GM21423 (cell line): ENCODE measurements at regions not wholly inside any gene's neighbourhood (a gene's known extent, or its start where the extent isn't known, plus 50 kb on each side); places are given as distances from the start of the nearest gene placed in this dataset.

ENCODE experiments used
- ATAC-seq: cut with Tn5 transposase; IDR thresholded peaks from one replicate; pipeline ENCODE4 v1.9.1; 2021; ENCODE audit warnings: mild to moderate bottlenecking, moderate library complexity; ENCODE audit not compliant: unreplicated experiment

DNA sequence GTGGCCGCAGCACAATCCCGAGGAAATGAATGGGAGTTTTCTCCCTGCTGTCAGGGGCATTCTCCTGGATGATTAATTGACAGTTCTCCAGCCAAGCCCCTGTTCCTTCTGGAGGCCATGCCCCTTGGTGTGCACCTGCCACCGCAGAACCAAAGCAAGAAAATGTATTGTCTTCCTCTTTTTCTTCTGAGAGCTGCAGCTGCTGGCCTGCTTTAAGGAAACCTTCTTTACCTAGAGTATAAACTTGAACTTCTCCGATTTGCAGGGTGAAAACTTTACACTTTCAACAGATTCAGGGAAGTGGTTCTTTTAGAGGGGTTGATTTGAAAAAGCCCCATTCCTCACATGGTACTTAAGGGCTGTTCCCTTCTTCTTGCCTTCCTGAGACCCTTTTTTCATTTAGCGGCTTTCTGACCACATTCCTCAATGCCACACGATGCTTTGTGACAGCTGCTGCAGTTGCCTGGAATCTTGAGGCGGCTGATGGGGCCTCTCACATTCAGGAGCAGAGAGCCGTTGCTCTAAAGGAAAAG lies 402.8 kb downstream of the TXNL1 start:
- peak; percentile 96 for ATAC-seq

DNA sequence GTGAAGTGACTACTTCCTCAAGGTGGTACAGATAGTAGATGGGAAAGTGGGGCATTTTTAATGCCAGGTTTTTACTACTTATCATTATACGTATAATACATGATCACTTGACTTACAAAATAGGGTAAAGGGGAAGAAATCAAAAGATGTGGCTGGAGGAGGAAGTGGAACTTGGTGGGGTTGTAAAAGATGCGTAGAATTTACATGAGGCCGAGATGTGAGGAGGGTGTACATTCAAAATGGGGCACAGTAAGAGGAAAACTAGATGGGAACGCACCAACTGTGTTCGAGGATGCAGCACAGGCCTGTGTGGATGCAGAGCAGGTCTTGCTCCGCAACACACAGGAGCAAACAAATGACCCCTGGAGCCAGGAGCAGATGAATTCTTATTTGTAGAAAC lies 403.3 kb downstream of the TXNL1 start:
- peak; percentile 32 for ATAC-seq

DNA sequence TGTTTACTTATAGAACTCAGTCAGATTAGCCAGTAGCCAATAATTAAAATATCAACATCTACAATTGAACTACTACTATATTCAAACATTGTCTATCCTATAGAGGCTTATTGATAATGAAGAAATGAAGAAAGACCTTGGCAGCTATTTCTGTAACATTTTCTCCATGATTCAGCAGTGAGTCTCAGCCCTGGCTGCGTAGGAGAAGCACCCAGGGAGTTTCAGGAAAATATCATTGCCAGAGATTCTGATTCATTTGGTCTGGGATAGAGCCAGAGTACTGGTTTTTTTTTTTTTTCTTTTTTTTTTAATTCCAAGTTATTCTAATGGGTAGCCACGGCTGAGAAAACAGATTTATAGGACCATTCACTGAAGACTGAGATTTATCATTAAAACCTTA lies 404.8 kb downstream of the TXNL1 start:
- no peak for ATAC-seq

DNA sequence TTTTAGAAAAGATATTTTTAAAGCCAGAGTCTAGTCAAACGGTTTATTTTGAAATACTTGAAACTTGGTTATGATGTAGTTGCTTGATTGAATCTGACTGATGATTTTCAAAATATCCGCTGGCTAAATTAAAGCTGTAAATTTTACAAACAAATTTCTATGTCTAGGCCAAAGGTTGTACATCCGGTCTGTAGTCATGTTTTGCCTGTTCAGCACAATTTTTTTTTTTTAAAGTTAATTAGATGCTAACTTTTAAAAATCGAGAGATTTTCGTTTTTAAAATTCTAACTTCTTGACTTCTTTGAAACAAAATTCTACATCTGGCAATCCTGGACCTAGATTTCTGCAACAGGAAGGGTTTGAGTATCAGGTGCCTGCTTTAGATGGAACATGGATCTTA lies 412.4 kb downstream of the TXNL1 start:
- ATAC-seq: no peak

DNA sequence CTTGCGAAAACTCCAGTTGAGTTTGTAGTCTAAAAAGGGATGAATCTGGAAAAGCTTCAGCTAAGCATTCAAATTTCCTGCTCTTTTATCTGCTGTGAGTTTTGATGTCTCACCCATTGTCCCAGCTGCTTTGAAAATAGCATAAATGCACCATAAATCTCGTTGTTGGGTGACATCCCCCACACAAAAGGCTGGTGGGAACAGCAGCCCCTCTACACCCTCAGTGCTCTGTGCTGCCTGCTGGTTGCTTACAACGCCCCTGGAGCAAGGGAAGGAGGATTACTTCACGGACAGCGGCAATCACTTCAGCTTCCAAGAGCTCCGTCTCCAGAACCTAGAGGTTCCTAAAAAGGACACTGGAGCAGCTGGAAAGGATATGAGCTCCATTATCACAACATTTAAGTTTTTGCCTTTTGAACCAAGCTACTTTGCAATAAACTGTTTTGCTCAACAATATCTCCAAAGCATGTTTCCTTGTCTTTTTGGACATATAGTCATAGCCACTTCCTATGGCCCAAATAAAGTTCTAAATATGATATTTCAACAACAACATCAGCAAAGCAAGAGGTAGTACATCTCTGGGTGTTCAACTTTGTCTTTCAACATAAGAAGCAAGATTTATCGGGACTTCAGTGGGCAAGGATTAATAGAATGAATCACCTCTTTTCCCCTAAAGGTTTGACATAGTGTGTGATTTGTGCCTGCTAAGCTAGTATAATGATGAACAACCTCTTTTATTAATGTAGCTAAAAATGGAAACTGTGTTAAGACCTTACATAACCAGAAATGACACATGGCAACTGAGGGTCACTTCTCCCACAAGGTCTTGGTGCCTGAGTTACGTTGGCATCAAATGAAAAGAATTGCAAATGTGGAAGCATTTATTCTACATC lies 413.5 kb downstream of the TXNL1 start:
- ATAC-seq: no peak

DNA sequence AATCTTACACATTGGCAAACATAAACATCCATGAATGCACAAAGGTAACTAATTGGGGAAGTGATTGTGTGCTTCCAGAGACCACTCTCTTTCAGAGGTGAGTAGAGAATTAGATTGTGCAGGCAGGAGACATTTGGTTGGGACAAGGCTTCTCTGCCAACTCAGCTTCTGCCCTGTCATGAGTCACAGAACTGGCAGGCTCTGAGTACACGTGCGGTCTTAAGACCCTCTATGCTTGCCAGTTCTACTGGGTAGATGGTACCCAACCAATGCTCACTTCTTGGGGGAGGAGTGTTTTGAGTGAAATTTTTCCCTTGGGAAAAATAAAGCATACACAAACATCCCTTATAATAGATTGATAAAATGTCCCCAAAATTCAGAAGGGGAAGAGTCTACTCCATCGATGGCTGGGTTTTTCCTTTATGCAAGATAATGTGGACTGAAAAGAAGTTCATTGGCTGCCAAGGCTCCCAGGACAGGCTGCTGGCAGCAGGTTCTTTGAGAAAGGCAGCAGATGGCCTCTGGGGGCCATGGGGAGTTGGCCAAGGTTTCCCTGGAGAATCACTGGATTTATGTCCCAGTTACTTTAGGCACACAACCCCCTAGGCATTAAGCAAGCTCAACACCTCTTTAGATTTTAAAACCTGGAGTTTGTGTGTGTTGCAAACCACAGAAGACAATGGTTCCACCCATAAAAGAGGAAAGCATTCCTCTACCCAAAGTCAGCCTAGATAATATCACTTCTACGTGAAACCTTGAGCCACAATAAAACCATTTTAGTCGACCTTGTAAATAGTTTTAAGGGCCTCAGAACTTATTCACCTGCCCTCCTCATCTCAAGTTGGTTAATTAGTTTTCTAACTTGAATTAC lies 417.0 kb downstream of the TXNL1 start:
- no peak for ATAC-seq

DNA sequence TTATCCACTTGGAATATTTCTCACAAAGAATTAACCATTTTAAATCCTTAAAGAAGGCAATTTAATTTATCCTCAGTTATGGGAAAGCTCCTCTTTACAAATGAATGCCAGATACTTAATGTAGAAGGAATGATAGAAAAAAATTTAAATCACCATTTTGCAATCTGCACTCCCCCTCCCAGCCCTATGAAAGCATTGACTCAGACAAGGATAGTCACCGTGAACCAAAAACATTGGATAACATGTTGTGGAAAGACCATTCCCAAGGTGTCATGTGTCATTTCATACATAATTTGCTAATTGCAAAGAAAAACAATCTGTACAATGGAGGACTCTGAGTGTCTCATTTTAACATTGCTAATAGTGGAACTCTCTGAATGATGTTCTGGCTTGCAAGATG lies 421.0 kb downstream of the TXNL1 start:
- ATAC-seq: no peak

DNA sequence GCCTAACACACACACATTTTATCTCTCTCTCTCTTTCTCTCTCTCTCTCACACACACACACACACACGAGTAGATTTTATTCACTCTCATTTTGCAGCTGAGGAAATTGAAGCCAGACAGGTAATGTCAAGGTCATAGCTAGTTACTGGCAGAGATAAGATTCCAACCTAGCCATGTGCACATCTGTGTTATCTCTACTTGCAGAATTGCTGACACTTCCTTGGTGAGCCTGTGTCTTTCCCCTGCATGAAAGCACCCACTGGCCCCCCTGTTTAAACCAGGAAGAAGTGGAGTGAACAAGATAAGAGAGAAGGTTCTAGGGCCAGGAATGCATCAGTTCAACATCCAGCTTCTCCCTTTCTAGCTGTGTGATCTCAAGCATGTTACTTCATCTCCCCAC lies 423.7 kb downstream of the TXNL1 start:
- ATAC-seq: no peak

DNA sequence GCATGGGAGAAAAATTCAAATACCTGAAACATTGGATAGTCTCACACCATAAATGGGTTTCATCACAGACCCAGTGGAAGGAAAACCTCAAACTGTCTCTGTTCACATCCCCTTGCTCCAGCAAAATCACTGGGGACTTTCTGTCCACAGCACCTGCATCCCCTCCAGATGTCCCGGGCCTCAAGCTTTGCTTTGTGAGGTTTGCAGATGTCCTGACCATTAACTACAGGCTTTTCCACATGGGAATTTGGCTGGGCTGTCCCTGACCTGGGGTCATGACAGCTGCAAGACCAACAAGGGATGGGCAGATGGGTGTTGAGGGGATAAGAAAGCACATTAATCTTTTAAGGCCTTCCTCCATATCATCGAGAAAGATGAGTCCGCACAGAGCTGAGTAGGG lies 427.9 kb downstream of the TXNL1 start:
- ATAC-seq: no peak

DNA sequence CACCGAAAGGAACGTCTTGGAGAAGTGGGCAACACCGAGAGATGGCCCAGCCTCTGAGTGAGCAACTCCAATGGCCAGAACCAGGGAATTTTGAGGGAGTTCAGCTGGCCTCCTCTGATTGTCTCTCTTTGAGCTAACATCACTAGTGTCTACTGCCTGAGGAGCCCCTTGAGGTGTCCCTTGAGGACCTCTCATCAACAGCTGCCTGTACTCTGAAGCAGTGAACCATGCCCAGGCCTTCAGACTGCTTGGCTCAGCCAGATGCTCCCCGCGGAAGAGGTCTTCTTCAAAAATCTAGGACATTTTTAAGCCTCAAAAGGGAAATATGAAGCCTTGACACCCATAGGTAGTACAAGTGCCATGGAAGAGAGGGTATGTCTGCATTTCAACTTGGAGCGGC lies 430.4 kb downstream of the TXNL1 start:
- no peak for ATAC-seq

DNA sequence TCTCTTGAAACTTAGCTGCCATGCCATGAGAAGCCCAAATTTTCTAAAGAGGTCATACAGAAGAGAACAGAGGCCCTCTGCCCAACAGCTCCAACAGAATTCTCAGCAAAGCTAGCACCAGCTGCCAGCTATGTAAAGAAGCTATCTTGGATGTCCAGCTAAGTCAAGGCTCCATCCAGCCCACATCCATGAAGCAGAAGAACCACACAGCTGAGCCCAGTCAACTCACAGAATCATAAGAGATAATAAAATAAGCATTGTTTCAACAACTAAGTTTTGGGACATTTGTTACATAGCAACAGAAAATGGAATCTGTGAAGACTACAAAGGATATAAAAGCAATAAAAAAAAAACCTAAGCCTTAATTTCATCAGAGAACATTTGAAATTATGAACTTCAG lies 434.3 kb downstream of the TXNL1 start:
- ATAC-seq: no peak

DNA sequence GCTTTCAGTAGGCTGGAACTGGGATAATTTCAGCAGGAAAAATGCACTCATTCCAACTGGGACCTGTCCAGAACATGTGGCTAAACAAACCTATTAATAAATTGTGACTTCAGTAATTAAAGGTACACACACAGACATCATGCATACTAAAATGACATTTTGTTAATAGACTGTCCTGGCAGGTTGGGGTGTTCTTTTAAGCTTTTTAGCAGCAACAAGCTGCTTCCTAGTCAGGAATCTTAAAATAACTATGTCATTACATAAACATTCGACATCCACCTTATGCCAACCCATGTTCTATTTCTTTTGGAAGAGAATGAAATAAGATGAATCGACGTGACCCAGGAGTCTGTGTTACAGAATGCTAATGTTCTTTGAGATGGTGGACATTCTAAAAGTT lies 435.7 kb downstream of the TXNL1 start:
- no peak for ATAC-seq

DNA sequence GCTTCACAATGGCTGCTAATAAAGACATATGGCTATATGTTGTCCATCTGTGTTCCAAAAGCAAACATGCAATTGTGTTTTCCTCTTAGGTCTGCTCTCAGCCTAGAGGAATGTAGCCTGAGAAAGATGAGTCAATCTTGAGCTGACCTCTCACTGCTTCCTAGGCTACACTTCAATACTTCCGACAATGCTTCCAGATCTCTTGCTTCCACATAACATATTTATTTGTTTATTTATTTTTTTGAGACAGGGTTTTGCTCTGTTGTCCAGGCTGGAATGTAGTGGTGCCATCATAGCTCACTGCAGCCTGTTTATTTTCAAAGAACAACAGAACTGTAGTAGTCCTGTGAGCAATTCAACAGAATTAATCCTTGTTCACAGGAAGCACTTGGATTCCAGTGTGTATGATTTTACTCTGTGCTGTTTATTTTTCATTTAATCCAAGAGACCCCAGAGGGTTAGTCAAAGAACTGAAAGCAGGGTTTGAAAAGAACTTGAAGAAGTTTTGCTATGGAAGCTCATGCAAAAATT lies 437.9 kb downstream of the TXNL1 start:
- no peak for ATAC-seq

DNA sequence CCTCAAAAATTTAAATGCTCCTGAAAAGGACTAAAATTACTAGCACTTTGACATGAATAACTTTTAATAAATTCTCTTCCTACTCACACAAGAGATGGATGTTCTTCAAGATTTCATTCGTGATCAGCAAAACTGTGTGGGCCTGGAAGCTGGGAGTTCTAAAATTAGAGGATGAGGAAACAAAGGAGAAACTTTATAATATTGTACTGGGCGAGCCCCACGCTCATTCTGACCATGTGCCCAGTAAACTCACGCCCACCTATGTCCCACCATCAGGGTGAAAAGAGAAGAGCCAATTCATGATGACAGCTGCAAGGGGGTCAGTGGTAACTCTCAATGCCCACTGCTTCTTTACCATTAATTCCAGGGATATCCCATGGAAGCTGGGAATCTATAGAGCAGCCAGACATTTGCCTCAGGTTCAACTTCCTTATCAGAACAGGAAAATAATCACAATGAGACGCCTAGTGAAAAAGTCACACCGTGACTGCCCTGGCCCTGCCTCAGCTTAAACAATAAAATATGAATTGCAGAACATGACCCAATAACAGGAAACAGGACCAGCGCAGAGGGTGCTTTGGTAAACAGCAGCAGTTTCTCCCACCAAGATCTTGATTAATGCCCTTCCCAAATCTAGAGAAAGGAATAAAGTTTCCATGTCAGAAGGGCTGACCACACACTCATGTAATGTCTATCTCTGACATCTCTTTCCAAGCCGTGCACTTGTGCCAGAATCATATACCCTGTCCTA lies 438.6 kb downstream of the TXNL1 start:
- no peak for ATAC-seq

DNA sequence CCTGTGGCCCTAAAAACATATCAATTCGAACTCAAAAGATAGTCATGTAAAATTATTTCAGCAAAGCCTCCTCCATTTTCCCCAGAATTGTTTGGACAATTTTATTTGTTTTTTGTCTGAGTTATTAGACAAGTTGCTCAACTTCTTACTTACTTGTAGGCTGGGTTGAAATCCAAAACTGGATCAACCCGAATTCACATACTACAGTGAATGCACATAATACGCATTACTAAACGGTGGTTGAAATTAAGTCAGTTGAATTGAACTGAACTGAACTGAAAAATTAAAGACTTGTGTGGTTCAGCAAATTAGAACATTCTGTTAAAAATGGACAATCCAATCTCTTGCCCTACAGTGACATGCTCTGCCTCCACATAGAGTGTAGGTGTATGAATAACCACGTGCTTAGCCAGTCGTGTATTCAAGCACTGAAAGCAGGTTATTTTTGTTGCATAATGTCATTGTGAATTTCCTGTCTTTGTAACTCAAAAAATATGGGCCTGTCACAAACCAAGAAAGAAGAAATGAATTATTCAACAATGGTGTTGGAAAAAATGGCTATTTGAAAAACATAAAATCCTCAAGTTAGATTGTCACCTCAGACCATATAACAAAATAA lies 441.0 kb downstream of the TXNL1 start:
- ATAC-seq: no peak

DNA sequence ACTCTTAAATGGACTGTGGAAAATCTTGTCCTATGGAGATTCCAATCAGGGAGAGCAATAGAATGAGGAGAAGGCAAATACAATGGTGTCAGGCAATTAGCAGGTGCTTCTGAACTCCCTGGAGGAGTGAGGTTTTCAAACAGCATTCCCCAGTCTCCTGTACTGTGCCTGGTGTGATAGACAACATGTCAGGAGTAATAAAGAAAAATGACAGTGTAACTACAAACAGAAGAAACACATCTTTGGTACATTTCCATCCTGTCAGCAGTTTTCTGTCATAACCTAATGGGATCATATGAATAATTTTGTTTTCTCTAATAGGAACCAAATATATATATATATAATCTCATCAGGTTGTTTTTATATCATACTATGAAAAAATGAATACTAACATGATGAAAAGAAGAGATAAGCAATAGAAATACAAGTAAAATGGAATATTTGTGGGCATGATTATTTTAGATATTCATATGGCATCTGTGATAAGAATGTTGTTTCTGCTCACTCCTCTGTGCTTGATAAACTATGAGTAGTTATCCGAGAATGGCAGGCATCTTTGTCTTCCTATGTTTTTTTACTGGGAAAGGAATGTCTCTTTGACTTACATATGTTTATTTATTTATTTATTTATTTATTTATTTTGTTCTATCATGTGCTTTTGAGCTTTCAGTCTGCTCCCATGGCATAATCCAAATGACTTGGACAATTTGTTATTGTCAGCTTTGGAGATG lies 441.7 kb downstream of the TXNL1 start:
- ATAC-seq: no peak

DNA sequence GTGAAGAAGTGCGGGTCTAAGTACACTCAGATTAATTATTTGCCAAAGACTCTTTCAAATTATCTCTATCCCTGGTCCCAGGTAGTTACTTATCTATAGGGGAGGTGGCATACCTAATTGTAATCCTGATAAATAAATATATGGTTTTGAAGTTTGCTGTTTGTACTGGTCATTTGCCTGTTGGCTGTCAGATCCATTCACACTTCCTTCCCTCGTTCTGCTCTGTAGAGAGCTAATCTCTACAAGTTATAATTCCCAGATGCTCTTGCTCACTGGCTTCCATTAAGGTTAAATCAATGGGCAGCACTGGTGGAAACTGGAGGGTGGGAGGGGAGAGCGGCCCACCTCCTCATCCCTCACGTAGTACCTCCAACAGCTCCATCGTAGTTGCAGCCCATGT lies 447.1 kb downstream of the TXNL1 start:
- ATAC-seq: no peak

DNA sequence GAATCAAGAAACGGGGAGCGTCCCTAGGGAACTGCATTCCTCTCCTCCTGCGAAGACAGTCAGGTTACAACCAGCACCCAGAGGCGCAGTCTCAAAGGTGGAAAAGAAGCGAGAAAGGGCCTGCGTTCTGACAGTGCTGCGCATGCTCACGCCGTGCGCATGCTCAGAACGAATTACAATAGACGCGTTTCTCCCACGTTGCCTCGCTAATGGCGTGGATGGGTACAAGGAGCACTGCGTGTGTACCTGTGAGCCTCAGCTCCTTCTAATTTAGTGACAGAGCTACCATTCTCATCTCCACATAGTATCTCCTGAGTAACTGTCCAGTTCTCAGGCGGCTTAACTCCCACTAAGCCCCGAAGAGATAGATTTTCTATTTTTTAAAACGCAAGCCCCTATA lies 448.8 kb downstream of the TXNL1 start:
- no peak for ATAC-seq

DNA sequence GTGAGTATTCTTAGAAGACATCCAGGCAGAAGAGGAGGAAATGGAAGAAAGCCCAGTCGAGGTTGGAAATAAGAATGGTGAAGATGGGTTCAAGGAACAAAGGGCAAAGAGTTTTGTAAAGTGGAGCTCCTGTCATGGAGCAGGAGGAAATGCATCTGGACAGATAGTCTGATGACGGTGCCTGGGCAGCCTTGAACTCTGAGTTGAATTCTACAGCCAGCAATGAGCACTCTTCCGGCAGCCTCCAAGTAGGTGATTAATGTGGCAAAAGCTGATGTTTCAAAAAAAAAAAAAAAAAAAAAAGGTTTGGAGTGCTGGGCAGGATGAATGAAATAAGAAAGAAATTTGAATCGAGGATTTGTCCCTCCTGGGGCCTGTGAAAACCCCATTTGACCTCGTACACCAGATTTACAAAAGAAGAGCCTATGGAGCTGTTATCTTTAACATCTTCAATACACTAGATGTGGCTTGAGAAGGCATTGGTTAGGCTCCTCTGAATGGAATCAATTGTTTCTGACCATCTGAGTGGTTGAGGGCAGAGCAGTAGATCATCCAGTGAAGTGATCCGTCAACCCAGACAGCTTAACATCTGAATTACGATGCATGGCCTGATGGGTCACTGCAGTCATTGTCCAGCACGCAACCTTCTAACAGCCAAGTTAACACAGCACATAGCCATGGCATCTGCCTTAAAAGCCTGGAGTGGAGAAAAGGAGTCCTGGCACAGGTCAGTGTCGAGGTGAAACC lies 449.7 kb downstream of the TXNL1 start:
- no peak for ATAC-seq
